ENCODE measurements at regions not wholly inside any gene's neighbourhood (a gene's known extent, or its start where the extent isn't known, plus 50 kb on each side); places are given as distances from the start of the nearest gene placed in this dataset.
"Not testable (repeated sequence)": the region's sequence is repeated elsewhere in the genome, so short reads cannot be mapped to it uniquely, and the experiment has no call there.

- no peak overlapping the region for H3K27ac ChIP-seq (ENCODE audit: low read depth in 1 of 2, low read length in 1 of 2)
- no peaks in the 10 kb centered on the region for H3K9me3 ChIP-seq (ENCODE audit: control insufficient read depth in 4 of 4, insufficient read depth in 3 of 4, low read length in 3 of 4)
- no peaks in the 10 kb centered on the region for H3K27me3 ChIP-seq (ENCODE audit: control insufficient read depth in 3 of 3, insufficient read depth in 3 of 3, low read length in 2 of 3)
- TF ChIP-seq, protein P1, sequence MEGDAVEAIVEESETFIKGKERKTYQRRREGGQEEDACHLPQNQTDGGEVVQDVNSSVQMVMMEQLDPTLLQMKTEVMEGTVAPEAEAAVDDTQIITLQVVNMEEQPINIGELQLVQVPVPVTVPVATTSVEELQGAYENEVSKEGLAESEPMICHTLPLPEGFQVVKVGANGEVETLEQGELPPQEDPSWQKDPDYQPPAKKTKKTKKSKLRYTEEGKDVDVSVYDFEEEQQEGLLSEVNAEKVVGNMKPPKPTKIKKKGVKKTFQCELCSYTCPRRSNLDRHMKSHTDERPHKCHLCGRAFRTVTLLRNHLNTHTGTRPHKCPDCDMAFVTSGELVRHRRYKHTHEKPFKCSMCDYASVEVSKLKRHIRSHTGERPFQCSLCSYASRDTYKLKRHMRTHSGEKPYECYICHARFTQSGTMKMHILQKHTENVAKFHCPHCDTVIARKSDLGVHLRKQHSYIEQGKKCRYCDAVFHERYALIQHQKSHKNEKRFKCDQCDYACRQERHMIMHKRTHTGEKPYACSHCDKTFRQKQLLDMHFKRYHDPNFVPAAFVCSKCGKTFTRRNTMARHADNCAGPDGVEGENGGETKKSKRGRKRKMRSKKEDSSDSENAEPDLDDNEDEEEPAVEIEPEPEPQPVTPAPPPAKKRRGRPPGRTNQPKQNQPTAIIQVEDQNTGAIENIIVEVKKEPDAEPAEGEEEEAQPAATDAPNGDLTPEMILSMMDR (IDR thresholded peaks at IDR 0.05; ENCODE audit: control extremely low read depth, extremely low read depth): no peak
- no peak overlapping the region for H3K4me3 ChIP-seq
- DNase-seq (peak in 1 of 3 donors; percentile 12), ATAC-seq (ENCODE audit: insufficient read depth, low FRiP score) (no peak)
- H3K36me3 ChIP-seq (ENCODE audit: control insufficient read depth in 4 of 4, insufficient read depth in 4 of 4, low read length in 4 of 4): no peaks in the 10 kb centered on the region
- 27 to 69% methylated on average over 14 of the region's 14 CpGs for WGBS, 2 donors
- H3K9ac ChIP-seq (ENCODE audit: insufficient read depth in 1 of 2, low read length in 2 of 2): no peak overlapping the region
- H3K4me1 ChIP-seq (ENCODE audit: control insufficient read depth in 5 of 5, insufficient read depth in 5 of 5, low read length in 5 of 5): no peaks in the 10 kb centered on the region
These were observed 353.6 kb downstream of the TMEM121 start for GRCh38 chr14:105879867-105880561.

- H3K27ac ChIP-seq (ENCODE audit: low read depth in 1 of 2, low read length in 1 of 2): no peak overlapping the region
These were observed 354.2 kb downstream of the TMEM121 start for GRCh38 chr14:105880616-105881015.

DNA sequence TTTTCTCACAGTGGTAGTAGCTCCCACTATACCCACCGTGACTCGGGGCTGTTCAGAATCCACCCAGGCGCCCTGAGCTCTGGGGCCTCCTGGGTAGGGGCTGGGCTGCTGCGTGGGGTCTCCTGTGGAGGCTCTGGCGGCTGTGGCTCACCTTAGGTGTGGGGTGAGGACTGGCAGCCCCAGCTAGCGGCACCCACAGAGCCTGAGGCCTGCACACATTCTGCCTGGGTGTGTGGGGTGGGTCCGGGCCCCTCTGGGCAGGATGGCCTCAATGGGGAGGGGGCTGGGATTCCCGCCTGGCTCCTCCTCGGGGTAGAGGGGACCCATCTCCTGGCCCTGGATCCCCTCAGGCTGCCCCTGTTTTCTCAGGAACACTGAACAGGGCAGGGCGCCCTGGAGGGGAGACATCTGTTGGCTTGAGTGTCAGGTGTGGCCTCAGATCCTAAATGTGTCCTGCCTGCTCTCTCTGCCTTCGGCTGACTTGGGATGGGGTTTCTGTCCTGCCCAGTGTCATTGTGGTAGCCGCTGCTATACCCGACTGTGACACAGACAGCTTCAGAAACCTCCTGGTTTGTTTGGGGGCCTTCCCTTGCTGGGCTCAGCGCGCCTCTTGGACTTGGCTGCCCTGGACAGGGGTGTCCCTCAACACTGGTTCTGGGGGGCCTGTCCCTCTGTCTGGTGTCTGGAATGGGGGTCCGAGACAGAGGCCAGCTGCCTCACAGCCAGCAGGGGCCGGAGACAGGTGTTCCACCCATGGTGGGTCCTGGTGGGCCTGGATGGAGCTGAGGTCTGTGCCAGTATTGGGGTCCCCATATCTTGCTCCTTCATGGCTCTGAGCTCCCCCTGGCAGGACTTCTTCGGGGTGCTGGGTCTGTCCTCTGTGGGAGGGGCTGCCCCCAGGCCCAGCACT lies 354.9 kb downstream of the TMEM121 start:
- WGBS, 2 donors: 45 to 65% methylated on average over 18 of the region's 18 CpGs
- TF ChIP-seq, protein P1 (IDR thresholded peaks at IDR 0.05; ENCODE audit: control extremely low read depth, extremely low read depth): no peak
- H3K9me3 ChIP-seq (ENCODE audit: control insufficient read depth in 4 of 4, insufficient read depth in 3 of 4, low read length in 3 of 4): no peaks in the 10 kb centered on the region
- no peaks in the 10 kb centered on the region for H3K4me1 ChIP-seq (ENCODE audit: control insufficient read depth in 5 of 5, insufficient read depth in 5 of 5, low read length in 5 of 5)
- no peak overlapping the region for H3K9ac ChIP-seq (ENCODE audit: insufficient read depth in 1 of 2, low read length in 2 of 2)
- ATAC-seq (ENCODE audit: insufficient read depth, low FRiP score) (no peak), DNase-seq (peak in 1 of 3 donors; percentile 8)
- H3K36me3 ChIP-seq (ENCODE audit: control insufficient read depth in 4 of 4, insufficient read depth in 4 of 4, low read length in 4 of 4): no peaks in the 10 kb centered on the region
- H3K27me3 ChIP-seq (ENCODE audit: control insufficient read depth in 3 of 3, insufficient read depth in 3 of 3, low read length in 2 of 3): no peaks in the 10 kb centered on the region
- H3K4me3 ChIP-seq: no peak overlapping the region
- no peak overlapping the region for H3K27ac ChIP-seq (ENCODE audit: low read depth in 1 of 2, low read length in 1 of 2)

More at GRCh38 chr14:105880616-105881015, 354.2 kb downstream of the TMEM121 start:
- Histone ChIP-seq H3K9me3 (ENCODE audit: control insufficient read depth in 4 of 4, insufficient read depth in 3 of 4, low read length in 3 of 4) (no peaks in the 10 kb centered on the region), H3K4me3 (no peak overlapping the region), H3K9ac (ENCODE audit: insufficient read depth in 1 of 2, low read length in 2 of 2) (no peak overlapping the region), H3K36me3 (ENCODE audit: control insufficient read depth in 4 of 4, insufficient read depth in 4 of 4, low read length in 4 of 4) (no peaks in the 10 kb centered on the region), H3K27me3 (ENCODE audit: control insufficient read depth in 3 of 3, insufficient read depth in 3 of 3, low read length in 2 of 3) (no peaks in the 10 kb centered on the region), H3K4me1 (ENCODE audit: control insufficient read depth in 5 of 5, insufficient read depth in 5 of 5, low read length in 5 of 5) (no peaks in the 10 kb centered on the region)
- 40 to 68% methylated on average over 11 of the region's 11 CpGs for WGBS, 2 donors
- TF ChIP-seq, protein P1 (IDR thresholded peaks at IDR 0.05; ENCODE audit: control extremely low read depth, extremely low read depth): no peak
- DNase-seq: peak in 1 of 3 donors; percentile 0
- no peak for ATAC-seq (ENCODE audit: insufficient read depth, low FRiP score)

GRCh38 chr14:105882011-105882410 lies 355.6 kb downstream of the TMEM121 start:
- H3K4me3 ChIP-seq; H3K9ac ChIP-seq (ENCODE audit: insufficient read depth in 1 of 2, low read length in 2 of 2); DNase-seq; H3K27ac ChIP-seq (ENCODE audit: low read depth in 1 of 2, low read length in 1 of 2); H3K4me1 ChIP-seq (ENCODE audit: control insufficient read depth in 5 of 5, insufficient read depth in 5 of 5, low read length in 5 of 5); H3K9me3 ChIP-seq (ENCODE audit: control insufficient read depth in 4 of 4, insufficient read depth in 3 of 4, low read length in 3 of 4); ATAC-seq (ENCODE audit: insufficient read depth, low FRiP score); H3K27me3 ChIP-seq (ENCODE audit: control insufficient read depth in 3 of 3, insufficient read depth in 3 of 3, low read length in 2 of 3); H3K36me3 ChIP-seq (ENCODE audit: control insufficient read depth in 4 of 4, insufficient read depth in 4 of 4, low read length in 4 of 4): not testable (repeated sequence)
- 32 to 67% methylated on average over 7 to 10 of the region's 10 CpGs for WGBS, 2 donors
